H1 (cell line): ENCODE measurements at regions not wholly inside any gene's neighbourhood (a gene's known extent, or its start where the extent isn't known, plus 50 kb on each side); places are given as distances from the start of the nearest gene placed in this dataset.

Experiments used
- CHD7 ChIP-seq: fragments of 300-600 bp; sonication (generic); IDR thresholded peaks from 2 replicates; pipeline ENCODE4 v1.7.1; 2012; ENCODE audit warnings: low read length, moderate library complexity, mild to moderate bottlenecking, inconsistent platforms; ENCODE audit not compliant: insufficient replicate concordance

GRCh38 chr1:30462826-30463425 lies 260.5 kb downstream of the MATN1 start (continued):
- no peak for TF ChIP-seq CHD7
